ENCODE measurements at regions not wholly inside any gene's neighbourhood (a gene's known extent, or its start where the extent isn't known, plus 50 kb on each side); places are given as distances from the start of the nearest gene placed in this dataset.

DNA sequence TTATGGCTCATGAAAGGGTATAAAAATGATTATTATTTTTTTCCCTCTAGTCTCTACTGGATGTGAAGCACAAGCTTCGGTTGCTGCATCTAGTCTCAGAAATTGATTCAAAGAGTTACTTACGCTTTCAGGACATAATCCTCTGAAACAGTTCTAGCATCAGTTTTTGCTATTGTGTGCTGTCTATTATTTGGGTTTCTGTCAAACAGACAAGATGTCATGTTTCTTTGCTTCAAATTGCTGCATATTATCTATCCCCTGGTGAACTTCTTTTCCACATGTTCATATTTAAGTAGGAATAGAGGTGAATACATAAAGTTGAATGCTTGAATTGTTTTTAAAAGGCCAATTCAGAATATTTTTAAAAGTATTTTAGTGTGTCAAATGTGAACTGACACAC, 161.6 kb upstream of the GBE1 start:
- Histone ChIP-seq H3K27me3 (no peaks in the 10 kb centered on the region), H3K4me1 (no peaks in the 10 kb centered on the region), H3K4me3 (no peak overlapping the region), H3K36me3 (no peaks in the 10 kb centered on the region), H3K27ac (no peak overlapping the region), H3K9me3 (no peaks in the 10 kb centered on the region)
- TF ChIP-seq, protein P1, sequence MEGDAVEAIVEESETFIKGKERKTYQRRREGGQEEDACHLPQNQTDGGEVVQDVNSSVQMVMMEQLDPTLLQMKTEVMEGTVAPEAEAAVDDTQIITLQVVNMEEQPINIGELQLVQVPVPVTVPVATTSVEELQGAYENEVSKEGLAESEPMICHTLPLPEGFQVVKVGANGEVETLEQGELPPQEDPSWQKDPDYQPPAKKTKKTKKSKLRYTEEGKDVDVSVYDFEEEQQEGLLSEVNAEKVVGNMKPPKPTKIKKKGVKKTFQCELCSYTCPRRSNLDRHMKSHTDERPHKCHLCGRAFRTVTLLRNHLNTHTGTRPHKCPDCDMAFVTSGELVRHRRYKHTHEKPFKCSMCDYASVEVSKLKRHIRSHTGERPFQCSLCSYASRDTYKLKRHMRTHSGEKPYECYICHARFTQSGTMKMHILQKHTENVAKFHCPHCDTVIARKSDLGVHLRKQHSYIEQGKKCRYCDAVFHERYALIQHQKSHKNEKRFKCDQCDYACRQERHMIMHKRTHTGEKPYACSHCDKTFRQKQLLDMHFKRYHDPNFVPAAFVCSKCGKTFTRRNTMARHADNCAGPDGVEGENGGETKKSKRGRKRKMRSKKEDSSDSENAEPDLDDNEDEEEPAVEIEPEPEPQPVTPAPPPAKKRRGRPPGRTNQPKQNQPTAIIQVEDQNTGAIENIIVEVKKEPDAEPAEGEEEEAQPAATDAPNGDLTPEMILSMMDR (IDR thresholded peaks at IDR 0.05), result no peak
- ATAC-seq (no peak), DNase-seq (no peak)
- intact Hi-C loops (cut with DNase I), result no loop called here

DNA sequence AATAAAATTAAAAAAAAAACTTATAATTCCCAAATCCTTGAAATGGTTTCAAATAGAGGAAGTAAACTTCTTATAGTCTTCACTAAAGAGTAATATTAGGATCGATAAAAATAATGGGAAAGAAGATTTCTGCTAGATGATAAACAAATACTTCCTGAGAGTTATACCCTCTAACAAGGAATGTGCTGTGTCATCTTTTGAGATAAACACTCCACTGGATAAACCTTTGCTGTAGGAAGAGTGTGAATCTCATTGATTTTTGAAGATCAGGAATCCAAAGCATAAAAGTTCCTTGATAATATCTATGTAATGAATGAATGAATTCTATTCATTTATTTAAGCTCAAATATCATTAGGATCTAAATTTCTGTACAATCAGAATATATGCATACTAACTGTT, 161.0 kb upstream of the GBE1 start:
- no peaks in the 10 kb centered on the region for H3K27me3 ChIP-seq
- TF ChIP-seq, protein P1 (IDR thresholded peaks at IDR 0.05), result no peak
- H3K4me1 ChIP-seq, result no peaks in the 10 kb centered on the region
- no peak for DNase-seq
- no peaks in the 10 kb centered on the region for H3K9me3 ChIP-seq
- no peak overlapping the region for H3K4me3 ChIP-seq
- no peak for ATAC-seq
- no peak overlapping the region for H3K27ac ChIP-seq
- no peaks in the 10 kb centered on the region for H3K36me3 ChIP-seq
- intact Hi-C loops (cut with DNase I), result no loop called here

- intact Hi-C loops (cut with DNase I), result no loop called here
- no peak overlapping the region for H3K4me3 ChIP-seq
- DNase-seq (peak in 1 of 4 donors; percentile 28), ATAC-seq (no peak)
- H3K27me3 ChIP-seq, result no peaks in the 10 kb centered on the region
- TF ChIP-seq, protein P1 (IDR thresholded peaks at IDR 0.05), result no peak
- no peaks in the 10 kb centered on the region for H3K36me3 ChIP-seq
- no peaks in the 10 kb centered on the region for H3K9me3 ChIP-seq
- H3K4me1 ChIP-seq, result no peaks in the 10 kb centered on the region
- no peak overlapping the region for H3K27ac ChIP-seq
Measured at GRCh38 chr3:81920816-81921215, 159.4 kb upstream of the GBE1 start.

GRCh38 chr3:81916890-81917289, 155.4 kb upstream of the GBE1 start:
- intact Hi-C loops (cut with DNase I), result no loop called here
- H3K4me3 ChIP-seq, result no peak overlapping the region

GRCh38 chr3:81913886-81914663, 152.6 kb upstream of the GBE1 start:
- ATAC-seq, result no peak
- intact Hi-C loops (cut with DNase I), result no loop called here

More at GRCh38 chr3:81916890-81917289, 155.4 kb upstream of the GBE1 start:
- Histone ChIP-seq H3K36me3 (no peaks in the 10 kb centered on the region), H3K9me3 (no peaks in the 10 kb centered on the region), H3K4me1 (no peaks in the 10 kb centered on the region), H3K27me3 (no peaks in the 10 kb centered on the region), H3K27ac (no peak overlapping the region)
- no peak for DNase-seq
- TF ChIP-seq, protein P1 (IDR thresholded peaks at IDR 0.05), result no peak
- ATAC-seq, result no peak

More at GRCh38 chr3:81913886-81914663, 152.6 kb upstream of the GBE1 start:
- Histone ChIP-seq H3K9me3 (no peaks in the 10 kb centered on the region), H3K27me3 (no peaks in the 10 kb centered on the region), H3K4me1 (no peaks in the 10 kb centered on the region), H3K27ac (no peak overlapping the region), H3K4me3 (no peak overlapping the region), H3K36me3 (no peaks in the 10 kb centered on the region)
- TF ChIP-seq, protein P1 (IDR thresholded peaks at IDR 0.05), result no peak
- DNase-seq, result no peak

Measured in left lung (tissue), 4 donors.